Superior temporal gyrus (tissue), 1 donor: ENCODE measurements at regions not wholly inside any gene's neighbourhood (a gene's known extent, or its start where the extent isn't known, plus 50 kb on each side); places are given as distances from the start of the nearest gene placed in this dataset.
"Not testable (repeated sequence)": the region's sequence is repeated elsewhere in the genome, so short reads cannot be mapped to it uniquely, and the experiment has no call there.

ENCODE experiments used
- DNase-seq: peaks from one replicate; pipeline ENCODE4 v3.0.0-alpha.2; 2016; ENCODE audit errors: extremely low spot score

DNA sequence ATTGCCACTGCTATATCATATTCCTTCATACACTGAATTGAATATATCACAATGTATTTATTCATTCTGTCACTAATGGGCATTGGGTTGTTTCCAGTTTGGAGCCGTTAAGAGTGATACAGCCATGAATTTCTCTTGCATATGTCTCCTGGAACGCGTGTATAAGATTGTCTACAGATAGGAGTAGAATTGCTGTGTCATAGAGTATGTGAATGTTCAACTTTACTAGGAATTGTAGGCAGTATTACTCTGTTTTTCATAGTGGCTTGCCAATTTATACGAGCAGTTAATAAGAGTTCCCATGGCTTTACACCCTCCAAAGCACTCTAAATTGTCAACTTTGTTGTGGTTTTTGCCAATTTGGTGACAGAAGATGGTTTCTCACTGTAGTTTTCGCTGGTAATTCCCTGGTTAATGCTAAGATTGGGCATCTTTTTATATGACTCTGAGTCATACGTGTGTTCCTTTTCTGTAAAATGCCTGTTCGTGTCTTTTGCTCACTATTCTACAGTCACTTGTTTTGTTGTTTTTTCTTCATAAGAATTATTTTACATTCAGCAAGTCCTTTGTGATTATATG, 136.1 kb upstream of the LIPC start:
- no peak for DNase-seq

DNA sequence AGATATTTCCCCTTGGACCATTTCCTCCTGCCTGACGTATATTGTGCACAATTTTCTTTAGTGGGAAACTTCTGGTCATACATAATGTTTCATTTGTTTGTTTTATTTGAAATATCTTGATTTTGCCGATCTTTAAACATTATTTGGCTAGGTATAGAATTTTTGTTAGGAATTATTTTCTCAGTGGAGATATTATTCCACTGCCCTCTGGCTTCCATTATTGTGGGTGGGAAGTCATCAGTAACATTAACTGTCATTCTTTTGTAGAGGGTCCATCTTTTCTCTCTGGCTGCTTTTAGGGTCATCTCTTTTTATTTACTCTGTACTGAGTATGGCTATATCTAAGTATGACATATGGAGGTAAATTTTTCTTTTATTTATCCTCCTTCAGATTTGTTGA, 135.5 kb upstream of the LIPC start:
- no peak for DNase-seq

- DNase-seq: no peak
Observed at GRCh38 chr15:58297639-58298038, 134.2 kb upstream of the LIPC start.

DNA sequence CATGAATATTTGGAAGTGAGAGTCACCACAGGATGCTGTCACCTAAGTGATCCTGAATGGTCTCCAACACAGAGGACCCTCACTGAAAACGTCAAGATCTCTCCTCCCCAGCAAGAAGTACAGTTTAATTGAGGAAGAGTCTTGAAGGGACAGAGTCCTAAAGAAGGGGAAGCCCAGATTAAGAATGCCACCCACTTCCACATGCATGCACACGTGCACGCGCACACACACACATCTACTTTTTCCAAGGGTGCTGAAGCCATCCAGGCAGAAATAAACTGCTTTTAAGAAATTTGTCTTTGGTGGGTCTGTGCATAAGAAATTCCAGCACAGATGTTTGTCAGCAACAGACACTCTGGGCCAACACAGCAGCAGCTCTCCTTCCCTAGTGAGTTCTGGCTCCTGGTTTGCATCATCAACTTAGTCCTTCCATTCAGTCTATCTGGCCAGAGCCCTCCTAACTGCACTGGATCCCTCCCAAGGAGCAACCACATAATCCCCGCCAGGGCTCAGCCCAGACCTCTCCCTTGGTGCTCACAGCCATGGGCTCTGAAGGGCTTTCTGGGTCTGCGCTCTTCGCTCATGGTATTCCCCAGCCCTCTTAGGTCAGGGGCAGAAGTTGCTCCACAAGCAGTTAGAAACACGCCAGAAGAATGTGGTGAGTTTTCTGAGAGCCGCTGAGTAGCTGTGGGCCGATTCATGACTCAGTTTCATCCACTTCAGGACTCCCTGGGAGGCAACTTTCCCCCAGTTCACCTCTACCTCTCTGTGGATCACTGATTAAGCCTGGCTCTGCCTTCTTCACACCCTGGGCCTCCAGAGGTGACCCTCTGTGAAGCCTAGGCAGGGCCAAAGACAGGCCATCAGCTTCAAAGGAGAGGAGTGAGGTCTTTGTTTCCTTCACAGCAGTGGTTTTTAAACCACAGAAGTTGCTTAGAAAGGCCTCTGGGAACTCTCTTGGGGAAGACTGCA, 132.6 kb upstream of the LIPC start:
- no peak for DNase-seq

GRCh38 chr15:58302832-58303231, 129.0 kb upstream of the LIPC start:
- DNase-seq: no peak

DNA sequence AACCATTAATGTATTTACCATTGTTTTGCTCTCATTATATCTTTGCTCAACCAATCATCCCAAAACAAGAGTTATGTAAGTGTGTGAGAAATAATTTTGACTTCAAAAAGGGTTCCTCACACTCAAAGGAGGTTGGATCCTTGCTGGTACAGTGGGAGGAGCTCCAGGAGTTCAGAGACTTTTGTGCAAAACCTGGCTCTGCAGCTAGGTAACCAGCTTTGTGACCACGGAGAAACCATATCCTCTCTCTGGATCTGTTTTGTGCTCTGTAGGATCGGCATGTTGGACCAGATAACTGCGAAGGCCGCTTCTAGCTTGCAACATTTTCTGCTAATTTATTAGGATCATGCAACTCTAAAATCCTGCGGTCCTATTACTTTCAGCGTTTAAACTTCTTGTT, 128.6 kb upstream of the LIPC start:
- DNase-seq: no peak

DNA sequence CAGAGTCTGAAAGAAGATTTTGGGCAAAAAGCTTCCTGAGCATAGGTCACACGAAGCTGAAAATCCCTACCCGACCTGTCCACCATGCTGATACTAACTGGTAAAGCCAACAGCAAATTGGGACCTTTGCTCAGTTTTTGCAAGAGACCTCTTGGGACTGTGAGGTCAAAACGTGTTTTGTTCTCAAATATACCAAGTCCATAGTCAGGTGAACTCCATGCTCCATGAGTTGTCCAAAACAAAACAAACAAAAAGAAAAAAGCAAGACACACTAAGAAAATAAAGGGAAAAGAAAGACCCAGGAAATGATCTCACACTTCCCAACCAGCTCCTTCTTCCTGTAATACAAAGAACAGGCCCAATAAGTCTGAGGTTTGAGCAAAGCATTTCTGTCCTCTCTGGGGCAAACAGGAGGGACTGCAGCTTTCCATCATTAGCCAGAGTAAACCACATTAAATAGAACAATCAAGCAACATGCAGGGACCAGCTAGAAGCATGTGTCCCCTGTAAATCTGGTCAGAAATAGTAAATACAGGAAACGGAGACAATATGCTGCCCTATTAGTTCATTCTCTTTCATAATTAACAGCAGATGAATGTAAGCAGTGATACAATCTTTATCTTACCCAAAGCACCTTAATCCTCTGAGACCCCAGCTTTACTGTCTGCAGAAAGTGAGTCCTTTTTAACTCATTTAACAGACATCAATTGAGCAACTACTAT, 125.0 kb upstream of the LIPC start:
- no peak for DNase-seq

DNA sequence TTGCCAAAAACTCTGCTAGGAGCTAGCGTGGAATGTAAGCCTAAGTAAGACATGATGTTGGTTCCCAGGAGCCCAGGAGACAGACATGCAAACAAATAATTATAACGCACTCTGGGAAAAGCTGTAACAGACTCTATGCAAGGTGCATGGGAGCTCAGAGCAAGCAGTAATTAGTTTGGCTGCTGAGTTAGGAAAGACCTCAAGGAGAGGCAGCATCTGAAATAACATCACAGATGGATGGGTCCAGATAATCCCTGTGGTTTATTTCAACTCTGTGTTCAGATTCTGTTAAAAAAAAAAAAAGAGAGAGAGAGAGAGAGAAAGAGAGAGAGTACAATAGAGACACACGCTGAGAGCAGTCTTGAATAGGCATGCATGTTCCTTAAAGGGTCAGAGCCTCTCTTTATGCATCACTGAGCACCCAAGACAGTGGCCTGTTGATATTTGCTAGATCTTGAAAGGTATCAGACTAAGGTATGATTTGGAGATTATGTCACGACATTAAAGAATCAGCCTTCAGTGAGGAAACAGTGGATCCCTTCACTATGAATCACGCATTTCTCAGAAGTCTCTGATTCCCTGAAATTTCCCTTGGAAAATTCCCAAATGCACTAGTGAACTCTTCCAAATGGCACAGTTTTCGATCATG, 124.4 kb upstream of the LIPC start:
- DNase-seq: no peak

GRCh38 chr15:58308742-58309355, 122.9 kb upstream of the LIPC start:
- no peak for DNase-seq

- peak; percentile 45 for DNase-seq
Observed at GRCh38 chr15:58309963-58310928, 121.5 kb upstream of the LIPC start.

DNA sequence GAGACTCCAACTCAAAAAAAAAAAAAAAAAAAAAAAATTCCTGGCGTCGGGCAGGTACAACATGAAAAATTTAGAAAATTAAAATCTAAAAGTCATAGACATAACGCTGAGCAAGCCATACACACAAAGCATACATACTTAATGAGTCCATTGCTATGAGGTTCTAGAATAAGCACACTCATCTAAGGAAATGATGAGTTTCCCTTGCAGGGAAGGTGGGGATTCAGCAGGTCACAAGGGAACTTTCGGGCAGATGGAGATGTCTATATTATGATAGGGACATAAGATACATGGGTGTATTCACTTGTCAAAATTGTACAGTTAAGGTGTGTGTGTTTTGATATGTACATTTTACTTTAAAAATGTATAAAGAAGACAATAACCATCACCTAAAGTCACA, 120.2 kb upstream of the LIPC start:
- DNase-seq: no peak

DNA sequence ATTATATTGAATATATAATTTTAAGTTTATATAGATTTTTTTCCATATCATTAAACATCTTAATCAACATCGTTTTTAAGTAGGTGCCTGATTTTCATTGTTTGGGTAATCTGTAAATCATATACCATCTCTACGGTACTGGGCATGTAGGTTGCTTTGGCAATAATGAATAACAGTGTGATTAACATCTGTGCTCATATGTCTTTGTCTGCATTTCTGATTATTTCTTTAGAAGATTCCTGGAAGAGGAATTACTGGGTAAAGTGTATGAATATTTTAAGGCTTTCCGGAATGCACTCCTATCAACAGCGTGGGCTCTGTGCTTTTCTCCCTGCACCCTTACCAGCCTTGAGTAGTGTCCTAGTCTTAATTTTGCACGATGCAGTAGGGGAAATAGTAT, 119.8 kb upstream of the LIPC start:
- no peak for DNase-seq

- no peak for DNase-seq
Observed at GRCh38 chr15:58313304-58313703, 118.5 kb upstream of the LIPC start.

GRCh38 chr15:58313810-58314592, 117.8 kb upstream of the LIPC start:
- DNase-seq: no peak

GRCh38 chr15:58314593-58315216, 117.1 kb upstream of the LIPC start:
- DNase-seq: no peak

DNA sequence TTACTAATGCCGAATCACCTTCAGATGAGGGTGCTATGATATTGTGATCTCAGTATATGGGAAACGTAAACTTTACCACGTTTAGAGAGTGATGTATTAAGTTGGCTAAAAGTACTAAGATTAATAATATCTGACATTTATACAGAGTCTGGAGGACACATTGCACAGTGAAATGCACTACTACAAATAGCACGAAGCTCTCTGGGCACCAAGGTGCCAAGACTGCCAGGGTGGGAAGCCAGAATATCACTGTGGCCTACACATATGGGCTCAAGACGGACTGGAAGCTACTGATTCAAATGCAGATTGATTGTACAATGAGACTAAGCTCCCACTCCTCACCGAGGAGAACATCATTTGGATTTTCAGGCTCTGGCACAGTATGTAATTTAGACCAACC, 113.3 kb upstream of the LIPC start:
- no peak for DNase-seq

- no peak for DNase-seq
Observed at GRCh38 chr15:58321034-58321433, 110.8 kb upstream of the LIPC start.

DNA sequence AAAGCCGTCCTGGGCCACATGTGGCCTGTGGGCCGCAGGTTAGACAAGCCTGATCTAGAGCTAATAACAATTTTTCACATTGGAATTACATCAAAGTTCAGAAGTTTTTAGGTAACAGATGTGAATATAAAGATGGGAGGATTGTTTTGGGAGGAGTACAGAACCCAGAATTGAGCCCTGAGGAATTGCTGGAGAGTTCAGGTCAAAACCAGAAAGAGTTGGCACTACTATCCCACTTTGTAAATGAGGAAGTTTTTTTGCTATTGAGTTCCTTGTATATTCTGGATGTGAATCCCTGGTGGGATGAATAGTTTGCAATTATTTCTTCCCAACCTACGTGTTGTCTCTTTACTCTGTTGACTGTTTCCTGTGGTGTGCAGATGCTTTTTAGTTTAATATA, 109.5 kb upstream of the LIPC start:
- no peak for DNase-seq

- DNase-seq: not testable (repeated sequence)
Observed at GRCh38 chr15:58323321-58323720, 108.5 kb upstream of the LIPC start.
